ENCODE measurements at regions not wholly inside any gene's neighbourhood (a gene's known extent, or its start where the extent isn't known, plus 50 kb on each side); places are given as distances from the start of the nearest gene placed in this dataset.

DNA sequence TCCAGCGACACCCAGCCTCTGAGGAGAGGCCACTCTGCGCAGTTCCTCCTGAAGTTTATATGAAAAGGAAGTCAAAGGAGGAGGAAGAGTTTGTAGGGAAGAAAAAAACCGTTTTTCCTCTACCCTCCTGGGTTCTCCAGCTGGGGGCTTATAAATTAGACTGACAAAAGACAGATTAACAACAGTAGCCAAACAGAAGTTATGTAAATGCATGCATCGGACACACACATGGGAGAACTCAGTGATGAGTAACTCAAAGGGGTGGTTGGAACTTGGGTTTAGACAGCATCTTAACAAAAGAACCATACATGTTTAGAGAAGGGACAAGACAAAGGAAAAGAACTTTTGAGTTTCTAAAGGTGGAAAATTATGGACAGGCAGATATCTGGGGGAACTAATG is 71.2 kb downstream of the CD24 start:
- Histone ChIP-seq H3K9me3 (replicated peaks; ENCODE audit: control insufficient read depth, insufficient read depth, low read depth, low read length) (no peaks in the 10 kb centered on the region), H3K27me3 (ENCODE audit: control insufficient read depth in 2 of 2, insufficient read depth in 2 of 2, low read length in 2 of 2) (no peaks in the 10 kb centered on the region), H3K9ac (ENCODE audit: insufficient read depth in 1 of 2, low read depth in 2 of 2, low read length in 2 of 2) (no peak overlapping the region), H3K4me3 (no peak overlapping the region), H4K20me1 (replicated peaks; ENCODE audit: control insufficient read depth, insufficient read depth, low read length) (no peaks in the 10 kb centered on the region), H3K9me1 (ENCODE audit: control insufficient read depth, insufficient read depth, low read length) (no peaks in the 10 kb centered on the region), H3K36me3 (ENCODE audit: control insufficient read depth, insufficient read depth, low read length) (no peaks in the 10 kb centered on the region), H3K4me2 (ENCODE audit: insufficient read depth, low read length) (no peak overlapping the region), H3K27ac (ENCODE audit: extremely low read depth, low read depth, low read length) (no peak overlapping the region), H3K4me1 (replicated peaks in 1 of 2; ENCODE audit: control insufficient read depth in 2 of 2, insufficient read depth in 2 of 2, low read length in 2 of 2) (no peaks in the 10 kb centered on the region; a peak in 3 of 5 replicates), H3K79me2 (ENCODE audit: control insufficient read depth, insufficient read depth, low read length) (no peaks in the 10 kb centered on the region), H2AFZ (ENCODE audit: low read depth, low read length) (no peak overlapping the region)
- no peak for TF ChIP-seq ZNF133 (CRISPR knock-in tag; IDR thresholded peaks at IDR 0.05)
- no peak for TF ChIP-seq SREBF1 (IDR thresholded peaks at IDR 0.05; ENCODE audit: borderline replicate concordance, low read depth, low read length)
- no peak for TF ChIP-seq ETS1 (conservative IDR thresholded peaks at IDR 0.05; ENCODE audit: control insufficient read depth, low read depth, low read length)
- no peak for TF ChIP-seq RBM25 (IDR thresholded peaks at IDR 0.05; ENCODE audit: low read depth, low read length, severe bottlenecking)
- TF ChIP-seq, protein P1, sequence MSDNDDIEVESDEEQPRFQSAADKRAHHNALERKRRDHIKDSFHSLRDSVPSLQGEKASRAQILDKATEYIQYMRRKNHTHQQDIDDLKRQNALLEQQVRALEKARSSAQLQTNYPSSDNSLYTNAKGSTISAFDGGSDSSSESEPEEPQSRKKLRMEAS (CRISPR knock-in tag; IDR thresholded peaks at IDR 0.05) = no peak
- ATAC-seq = no peak
- intact Hi-C loops (cut with micrococcal nuclease) (no loop called here), in situ Hi-C loops (cut with MboI) (loop anchor here (10.0 kb wide), 1 partner anchor 868 kb away; no protein-coding TSS in a partner anchor)
- no peak for DNase-seq (ENCODE audit: extremely low read depth in 1 of 4, low spot score in 3 of 4)
- CTCF ChIA-PET (ENCODE audit: low intra/inter-chr PET ratio) = no interaction called here
- WGBS (ENCODE audit: insufficient coverage, low coverage, missing lambda C conversion rate) = 55% methylated on average over 4 of the region's 4 CpGs
- POLR2A ChIA-PET = no interaction called here
- no peak for FAIRE-seq
- no TSS peak for BruUV-seq (replicated peaks)

Measured in K562 (cell line).